ENCODE measurements at regions not wholly inside any gene's neighbourhood (a gene's known extent, or its start where the extent isn't known, plus 50 kb on each side); places are given as distances from the start of the nearest gene placed in this dataset.

DNA sequence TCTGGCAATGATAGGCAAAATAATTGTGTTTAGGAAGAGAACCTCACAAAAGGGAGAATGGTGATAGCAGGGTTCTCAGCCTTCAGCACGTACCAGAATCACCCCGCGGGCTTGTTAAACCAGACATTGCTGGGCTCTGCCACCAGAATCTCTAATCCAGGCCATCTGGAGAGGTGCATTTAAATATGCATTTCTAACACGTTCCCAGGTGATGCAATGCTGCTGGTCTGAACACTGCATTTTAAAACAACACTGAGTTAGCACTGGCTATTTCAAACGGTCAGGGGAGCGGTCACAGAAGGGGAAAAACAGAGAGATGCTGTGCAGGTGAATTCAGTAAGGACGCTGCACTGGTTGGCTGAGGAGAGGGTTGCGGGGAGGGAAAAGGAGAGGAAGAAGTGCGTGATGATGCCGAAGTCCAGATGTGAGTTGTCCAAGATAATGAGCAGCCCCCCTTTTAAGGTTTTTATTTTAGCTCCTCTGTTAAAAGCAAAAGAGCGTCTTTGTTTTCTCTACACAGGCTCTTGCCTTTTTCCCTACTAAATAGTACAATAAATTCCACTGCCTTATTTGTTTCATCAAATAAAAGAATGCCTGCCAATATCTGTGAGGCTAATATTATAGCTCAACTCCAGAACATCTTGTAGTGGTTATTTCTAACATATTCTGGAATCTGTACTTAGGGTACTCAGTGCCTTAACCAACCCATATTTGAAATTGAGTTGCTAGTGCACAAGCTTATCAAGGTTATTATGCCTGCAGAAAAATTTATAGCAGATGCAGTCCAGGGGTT is 109.6 kb upstream of the POU2AF2 start:
- no peak for DNase-seq

DNA sequence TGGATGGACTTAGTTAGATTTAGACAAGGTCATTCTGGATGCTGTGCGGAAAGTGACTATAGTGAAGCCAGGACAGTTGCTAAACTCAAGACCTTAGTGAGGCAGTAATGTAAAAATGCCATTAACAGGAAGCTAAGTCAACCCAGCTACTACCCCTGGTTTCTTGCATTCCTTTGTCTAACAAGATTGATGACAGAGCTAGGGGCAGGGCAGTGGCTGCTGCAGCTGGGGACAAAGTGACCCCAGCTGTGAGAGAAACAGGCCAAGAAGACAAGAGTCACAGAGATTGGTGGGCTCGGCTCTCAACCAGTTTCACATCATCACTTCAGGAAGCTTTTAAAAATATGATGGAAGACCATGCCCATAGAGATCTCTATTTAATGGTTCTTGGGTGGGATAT is 110.4 kb upstream of the POU2AF2 start:
- DNase-seq = no peak

DNA sequence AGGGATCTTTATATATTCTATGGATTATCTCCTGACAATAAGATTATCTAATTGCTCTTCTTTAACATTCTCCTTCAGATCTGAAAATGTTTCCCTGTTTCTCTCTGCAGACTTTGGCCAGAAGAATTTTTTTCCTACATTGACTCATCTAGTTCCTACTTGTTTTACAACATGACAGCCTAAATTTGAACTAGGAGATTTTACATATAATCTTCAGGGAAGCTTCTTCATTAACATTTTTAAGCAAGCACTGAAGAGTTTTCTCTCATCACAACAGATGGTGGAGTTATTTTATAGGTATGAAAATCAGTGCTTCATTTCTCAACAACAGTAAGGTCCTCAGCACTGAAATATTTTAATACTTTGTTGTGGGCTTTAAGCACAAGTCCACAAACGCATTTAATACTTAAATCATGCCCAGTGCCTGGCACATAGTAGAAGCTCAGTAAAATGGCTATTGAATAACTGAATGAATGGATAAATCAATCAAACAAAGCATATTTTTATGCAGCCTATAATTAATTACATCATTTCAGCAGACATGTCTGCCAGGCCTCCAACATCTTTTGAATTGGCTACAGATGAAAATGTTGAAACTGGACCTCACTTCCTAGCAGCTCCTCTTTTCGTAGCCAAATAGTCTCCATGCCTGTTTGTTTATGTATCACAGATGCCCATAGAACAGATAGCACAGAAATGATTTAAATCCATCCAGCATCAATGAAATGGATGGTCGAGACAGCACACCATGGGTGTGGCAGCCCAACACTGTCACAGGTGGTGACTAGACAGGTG is 117.3 kb upstream of the POU2AF2 start:
- DNase-seq = no peak

DNA sequence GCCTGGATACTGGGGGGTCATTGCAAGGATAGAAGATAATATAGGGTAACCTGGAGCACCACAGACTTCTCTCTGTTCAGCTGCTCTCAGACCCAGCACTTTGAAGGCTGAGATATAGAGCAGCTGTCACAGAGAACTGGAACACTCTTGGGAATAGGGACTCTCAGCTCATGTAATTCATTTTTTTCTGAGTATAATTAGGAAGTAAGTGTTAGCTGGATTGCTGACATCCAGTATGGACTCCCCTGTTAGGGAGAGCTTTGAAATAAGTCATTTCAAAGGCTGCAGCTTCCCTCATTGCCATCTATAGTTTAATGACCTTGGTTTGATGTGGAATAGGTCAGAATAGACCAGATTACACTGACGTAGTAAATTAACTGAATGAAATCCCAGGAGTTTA is 120.8 kb upstream of the POU2AF2 start:
- DNase-seq = no peak

DNA sequence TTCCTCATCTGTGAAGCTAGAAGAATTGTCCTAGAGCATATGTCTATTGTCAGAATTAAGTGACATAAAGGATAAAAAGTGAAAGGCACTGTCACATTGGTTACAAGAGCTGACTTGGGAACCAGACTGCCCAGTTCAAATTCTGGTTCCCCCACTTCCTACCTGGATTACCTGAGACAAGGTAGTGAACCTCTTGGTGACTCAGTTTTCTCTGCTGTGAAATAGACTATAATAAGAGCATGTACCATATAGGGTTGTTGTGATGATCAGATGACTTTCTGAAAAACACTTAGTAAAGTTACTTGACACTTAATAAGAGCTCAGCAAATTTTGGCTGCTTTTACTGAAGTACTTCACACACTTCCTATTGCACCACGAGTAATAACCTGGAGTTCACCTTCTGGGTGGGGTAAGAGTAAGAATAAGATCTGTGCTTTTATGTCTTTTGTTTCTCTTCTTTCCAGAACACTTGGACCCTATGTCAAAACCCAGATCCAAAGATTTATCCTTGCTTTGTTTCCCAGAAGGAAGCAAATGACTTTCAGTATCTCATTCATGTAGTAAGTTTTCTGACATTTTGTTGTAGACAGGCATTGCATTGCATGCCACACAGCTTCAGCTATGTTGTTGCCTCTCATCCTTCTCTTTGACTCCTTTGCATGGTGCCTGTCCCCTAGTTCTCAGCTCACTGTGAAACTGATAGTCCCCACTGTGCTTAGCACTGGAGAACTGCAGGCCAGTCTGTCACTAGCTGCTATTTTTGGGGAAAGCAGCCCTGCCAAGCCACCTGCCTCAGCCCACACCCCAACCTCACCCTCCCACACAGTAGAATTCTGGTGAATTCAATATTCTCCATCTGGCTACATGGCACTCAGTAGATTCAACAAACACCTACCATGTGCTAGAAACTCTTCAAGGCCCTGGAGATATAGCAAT is 121.8 kb upstream of the POU2AF2 start:
- DNase-seq = no peak

DNA sequence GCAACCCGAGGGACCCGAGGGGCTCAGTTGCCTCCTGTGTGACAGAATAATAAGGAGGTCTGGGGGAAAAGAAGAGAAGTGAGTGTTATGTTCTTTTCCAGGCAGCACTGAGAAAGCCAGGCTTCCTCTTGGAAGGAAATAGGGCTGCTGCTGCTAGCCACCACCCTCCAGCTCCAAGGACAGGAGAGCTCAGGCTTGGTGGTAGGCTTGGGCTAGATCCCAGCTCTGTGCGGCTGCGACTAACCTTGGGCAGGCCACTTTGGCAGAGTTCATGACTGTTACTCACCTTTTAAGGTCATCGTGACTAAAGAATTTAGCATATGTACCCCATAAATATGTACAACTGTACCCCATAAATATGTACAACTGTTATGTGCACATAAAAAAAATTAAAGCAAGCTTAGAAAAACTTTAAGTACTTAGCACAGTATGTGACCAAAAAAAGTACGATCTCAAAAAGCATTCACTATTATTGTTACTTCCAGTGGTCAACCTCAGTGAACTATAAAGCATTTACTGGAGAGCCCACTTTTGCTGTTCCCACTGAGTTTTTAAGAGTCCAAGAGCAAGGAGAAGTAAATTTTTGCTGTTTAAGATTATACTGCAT is 124.7 kb upstream of the POU2AF2 start:
- no peak for DNase-seq

DNA sequence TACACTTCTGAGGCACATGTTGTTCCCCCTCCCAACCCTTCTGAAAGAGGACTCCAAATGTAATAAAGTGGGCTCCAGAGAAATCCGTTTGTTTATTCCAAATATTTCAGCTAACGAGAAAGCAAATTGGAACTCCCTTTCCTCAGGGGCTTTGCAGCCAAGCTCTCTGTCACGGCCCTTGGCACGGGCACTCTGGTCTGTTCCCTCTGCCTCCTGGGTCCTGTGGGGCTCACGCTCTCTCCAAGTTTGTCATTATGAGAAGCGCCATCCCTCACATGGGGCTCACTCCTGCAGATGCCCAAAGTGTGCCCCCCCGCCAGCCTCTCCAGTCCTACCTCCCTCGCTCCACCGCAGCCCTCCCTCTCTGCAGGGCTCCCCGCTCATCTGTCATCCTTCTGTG is 125.4 kb upstream of the POU2AF2 start:
- no peak for DNase-seq

DNA sequence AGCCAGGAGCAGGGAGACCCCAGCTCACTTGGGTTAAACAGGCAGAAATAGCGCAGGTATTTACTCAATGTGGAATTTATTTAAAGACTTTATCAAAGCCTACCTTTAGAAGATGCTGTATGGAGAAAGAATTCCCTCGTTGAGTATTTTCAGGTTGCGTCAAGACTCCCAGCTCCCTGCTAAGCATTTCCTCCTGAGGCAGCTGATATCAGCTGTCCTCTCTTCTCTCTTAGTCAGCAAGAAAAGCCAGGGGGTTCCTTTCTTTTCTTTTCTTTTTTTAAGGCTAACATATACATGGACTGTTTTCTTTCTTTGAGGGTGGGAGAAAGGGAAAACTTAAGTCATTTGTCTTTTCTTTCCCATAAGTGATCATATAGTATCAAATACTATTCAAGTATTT is 125.8 kb upstream of the POU2AF2 start:
- DNase-seq = no peak

DNA sequence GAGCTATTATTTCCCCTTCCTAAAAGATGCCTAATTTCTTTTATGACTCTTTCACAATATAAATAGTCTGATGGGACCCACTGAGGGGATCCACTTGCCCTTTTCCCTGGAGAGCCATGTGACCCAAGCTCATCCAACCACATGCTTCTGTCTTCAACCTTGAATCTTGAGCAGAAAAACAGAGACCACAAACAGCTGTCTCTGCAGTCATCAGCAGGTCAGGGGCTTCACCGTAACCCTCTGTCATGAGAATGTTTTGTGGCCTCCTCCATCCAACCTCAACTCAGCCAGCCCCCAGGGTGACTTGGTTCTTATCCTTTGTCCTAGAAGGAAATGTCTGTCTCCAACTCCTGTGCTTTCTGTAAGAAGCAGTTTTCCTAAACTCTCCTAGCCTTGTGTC is 129.6 kb upstream of the POU2AF2 start:
- no peak for DNase-seq

DNA sequence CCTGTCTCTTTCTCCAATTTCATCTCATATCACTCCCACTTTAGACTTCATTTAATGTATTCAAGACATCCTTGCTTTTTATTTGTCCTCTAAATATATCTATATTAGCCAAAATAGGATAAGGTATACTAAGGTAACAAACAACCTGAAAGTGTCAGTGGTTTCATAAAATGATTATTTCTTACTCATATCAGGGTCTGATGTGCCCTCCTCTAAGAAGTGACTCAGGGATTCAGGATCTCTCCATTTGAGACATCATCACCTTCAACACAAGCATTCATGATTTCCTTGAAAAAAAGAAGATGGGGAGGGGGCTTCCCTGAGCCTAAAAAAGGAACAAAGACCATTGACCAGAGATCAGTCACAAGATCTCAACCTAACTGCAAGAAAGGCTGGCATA is 131.4 kb upstream of the POU2AF2 start:
- no peak for DNase-seq

DNA sequence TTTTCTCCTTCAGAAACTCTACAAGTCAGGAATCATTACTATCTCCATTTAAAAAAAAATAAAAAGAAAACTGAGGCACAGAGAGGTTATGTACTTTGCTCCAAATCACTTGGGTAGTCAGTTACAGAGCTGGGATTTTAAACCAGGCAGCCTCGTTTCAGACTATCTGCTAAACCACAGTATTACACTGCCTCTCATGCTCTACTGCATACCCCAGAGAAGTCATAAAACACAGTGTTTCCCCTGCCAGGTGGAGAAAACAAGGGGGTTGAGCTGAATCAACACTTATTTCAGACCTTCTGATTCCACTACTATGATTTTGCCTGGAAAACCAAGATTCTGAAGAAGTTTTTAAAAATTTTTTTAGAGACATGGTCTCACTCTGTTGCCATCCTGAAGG is 132.9 kb upstream of the POU2AF2 start:
- no peak for DNase-seq

DNA sequence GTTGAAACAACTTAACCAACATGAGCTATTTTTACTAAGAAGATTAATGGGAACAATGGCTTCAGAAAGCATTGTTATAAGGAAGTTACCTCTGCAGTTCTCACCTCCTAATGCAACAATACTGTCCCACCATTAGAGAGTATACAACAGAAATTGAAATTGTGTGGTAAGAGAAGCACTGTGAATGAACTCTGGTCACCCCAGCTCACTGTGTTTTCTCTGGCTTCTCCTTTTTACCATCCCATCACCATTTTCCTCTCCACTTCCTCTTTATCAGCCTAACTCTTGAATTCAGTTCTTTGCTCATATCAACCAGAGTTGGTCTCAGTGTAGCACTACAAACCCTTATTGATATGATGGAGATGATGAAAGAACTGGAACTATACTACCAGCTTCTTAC is 138.0 kb upstream of the POU2AF2 start:
- DNase-seq = no peak

DNA sequence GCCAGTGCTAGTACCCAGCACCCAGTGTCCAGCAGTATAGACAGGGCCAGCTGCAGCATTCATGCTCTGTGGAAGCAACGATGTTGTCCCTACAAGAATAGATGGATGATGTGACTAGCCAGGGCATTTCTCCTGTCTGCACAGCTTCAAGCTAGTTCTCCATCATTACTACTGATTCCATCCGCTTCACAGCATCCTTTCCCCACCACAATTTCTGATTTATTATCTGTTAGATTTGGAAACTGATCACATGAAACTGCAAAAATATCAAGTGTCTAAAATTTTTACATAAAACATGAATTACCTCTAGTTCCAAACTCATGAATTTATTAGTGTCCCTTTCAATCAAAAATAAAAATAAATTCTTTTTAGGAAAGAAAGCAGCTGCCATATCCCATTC is 138.9 kb upstream of the POU2AF2 start:
- no peak for DNase-seq

DNA sequence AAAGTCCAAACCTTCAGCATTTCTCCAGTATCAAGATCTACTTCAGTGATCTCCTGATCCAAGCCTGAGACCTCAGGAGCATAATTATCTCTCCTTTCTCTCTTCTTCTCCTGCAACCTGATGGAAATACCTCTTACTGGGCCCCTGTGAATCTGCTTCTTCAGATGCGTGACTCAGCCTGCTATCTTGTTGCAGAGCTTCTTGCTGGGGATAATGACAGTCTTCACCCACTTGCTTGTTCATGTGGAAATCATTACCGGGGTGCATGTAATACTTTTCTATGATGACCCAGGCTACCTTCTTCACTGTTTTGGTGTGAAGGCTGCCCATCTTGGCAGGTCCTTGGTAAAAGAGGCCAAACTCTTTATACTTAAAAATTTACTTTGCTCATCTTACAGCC is 140.0 kb upstream of the POU2AF2 start:
- DNase-seq = no peak

DNA sequence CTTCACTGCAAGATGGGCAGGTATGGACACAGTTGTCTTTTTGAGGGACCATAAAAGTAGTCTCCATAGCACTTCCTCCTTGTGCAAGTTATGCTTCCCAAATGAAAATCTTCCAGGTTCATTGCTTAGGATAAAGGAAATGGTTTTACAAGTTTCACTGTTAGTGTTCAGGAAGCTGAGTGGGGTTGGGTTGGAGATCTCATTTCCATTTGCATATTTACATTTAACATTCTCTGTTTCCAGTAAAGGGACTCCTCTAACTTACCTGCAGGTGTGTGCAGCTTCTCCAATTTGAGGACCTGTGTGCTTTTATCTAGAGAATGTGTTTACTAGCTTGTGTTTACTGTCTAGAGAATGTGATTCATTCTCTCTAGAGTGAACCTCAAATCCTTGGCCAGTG is 141.3 kb upstream of the POU2AF2 start:
- DNase-seq = no peak

DNA sequence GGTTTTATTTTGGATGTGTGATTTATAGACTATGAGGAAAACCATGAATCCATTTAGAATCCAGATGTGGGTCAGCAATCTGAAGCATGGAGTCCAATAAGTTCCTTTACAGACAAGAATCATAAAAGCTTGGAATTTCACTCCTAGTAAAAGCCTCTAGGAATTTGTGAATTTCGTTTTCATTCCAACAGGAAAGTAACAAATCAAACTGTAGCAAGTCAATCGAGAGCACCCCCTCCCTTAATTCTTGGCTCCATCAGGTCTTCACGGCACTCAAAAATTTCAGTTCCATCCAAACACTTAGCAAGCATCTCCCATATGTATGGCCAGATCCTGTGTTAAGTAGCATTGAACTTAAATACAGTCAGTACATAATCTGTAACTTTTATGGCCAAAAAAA is 143.6 kb upstream of the POU2AF2 start:
- DNase-seq = no peak

DNA sequence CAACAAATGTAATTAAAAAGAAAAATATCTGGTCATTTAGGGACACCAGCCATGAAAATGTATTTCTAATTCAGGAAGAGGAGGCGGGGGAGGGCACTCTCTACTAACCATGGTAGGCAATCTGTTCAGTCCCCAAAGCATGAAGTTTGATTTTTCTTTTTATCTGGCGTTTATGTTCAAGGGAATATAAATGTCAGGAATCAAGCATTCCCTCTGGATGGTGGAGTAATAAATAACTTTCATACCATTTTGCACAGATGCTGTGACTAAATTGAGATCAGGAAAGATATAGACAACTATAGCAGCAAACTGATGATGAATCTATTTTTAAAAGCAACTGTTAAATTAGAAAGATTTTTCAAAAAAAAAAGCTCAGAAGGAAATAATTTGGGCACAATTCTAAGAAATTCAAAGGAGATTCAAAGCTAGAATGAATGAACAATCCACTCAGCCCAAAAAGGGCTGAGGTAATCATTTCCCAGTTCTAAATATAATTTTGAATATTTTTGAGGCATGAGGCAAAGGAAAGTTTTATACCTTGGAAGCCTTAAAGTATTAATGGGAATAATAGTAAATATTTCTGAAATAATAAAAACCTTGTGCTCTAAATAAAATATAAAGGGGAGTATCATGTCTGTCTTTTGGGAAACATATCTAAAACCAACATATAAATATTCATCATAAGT is 146.4 kb upstream of the POU2AF2 start:
- no peak for DNase-seq

DNA sequence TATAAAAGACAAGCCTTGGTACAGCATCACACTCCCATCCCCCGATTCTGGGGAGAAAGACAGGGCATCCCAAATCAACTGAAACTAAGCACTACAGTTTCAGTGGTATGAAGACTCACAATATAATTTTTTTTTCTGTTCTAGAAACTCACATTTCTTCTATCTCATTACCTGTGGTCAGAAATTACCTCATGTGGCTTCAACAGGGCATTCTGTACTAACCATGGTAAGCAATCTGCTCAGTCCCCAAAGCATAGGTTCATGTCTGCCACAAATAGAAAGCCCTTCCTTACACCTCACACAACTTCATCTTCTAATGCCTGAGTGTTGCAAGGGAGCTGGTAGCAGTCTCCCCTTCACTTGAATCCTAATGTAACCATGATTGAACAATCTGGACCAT is 147.4 kb upstream of the POU2AF2 start:
- no peak for DNase-seq

DNA sequence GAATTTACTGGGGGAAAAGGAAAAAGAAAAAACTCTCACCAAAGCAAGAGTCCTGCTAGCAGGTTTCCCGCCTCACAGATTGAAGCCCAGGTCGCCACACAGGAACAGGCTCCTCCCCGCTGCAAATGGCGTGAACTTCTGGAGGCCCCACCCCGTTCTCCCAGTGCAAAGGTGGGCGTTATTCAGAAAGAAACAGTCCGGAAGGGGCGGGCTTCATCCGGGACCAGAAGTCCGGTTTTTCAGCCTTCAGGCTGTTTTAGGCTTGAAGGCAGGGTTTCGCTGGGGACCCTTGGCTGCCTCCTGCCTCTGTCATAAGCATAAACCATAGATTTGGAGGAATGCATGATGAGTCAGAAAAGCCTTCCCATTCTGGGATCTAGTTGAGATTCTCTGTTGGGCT is 148.3 kb upstream of the POU2AF2 start:
- DNase-seq = peak; percentile 93

DNA sequence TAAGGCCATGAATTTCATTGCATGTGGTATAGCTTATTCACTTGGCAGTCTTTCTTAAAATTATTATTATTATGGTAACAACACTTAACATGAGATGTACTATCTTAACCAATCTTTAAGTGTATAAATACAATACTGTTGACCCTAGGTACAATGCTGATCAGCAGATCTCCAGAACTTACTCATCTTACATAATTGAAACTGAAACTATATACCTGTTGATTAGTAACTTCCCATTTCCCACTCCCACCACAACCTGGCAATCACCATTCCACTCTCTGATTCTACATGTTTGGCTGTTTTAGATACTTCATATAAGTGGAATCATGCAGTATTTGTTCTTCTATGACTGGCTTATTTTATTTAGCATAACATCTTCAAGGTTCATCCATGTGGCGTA is 150.2 kb upstream of the POU2AF2 start:
- no peak for DNase-seq

DNA sequence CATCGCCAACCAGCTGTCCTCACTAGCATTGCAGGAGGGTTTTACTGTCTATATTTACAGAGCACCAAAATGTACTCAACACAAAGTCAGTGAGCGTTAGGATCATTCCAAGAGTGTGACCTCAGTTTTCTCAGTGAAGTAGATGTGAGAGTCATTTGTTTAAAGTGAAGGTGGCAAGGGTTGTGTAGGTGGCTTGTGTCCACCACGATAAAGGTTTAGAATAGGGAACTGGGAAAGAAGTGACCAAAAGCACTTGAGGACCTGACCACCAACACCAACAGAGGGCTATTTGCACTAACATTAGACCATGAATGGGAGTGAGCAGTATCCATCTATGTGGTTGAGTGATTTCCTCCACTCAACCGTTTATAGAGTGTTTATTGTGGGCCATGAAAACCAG is 152.5 kb upstream of the POU2AF2 start:
- peak; percentile 8 for DNase-seq

DNA sequence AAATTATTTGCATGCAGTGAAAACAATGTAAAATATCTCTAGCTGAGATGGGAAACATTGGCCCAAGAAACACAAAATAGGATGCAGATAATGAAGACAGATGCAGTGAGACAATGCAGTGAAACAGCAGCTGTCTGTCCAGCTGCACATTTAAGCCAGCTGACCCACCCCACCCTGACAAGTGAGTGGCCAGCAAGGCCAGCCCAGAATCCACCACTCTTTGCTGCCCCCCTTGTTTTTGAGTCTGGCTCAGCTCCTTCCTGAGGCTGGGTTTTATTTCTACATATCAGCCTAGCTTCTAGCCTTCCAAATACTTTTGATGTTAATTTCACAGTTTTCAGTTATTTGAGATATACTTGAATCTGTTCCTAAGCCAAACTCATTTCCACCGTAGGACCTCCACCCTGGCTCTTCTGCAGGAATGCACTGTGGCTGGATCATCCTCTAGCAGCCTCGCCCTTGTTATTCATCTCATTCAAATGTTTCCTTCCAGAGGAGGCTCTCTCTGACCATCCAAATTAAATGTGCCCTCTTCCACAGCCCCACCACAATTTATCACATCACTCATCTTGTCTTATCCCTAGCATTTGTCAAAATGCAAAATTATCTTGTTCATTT is 154.1 kb upstream of the POU2AF2 start:
- DNase-seq = no peak
